K562 (cell line): ENCODE measurements at regions not wholly inside any gene's neighbourhood (a gene's known extent, or its start where the extent isn't known, plus 50 kb on each side); places are given as distances from the start of the nearest gene placed in this dataset.

ENCODE experiments used
- CHD1 ChIP-seq: fragments of 200-600 bp; sonication (generic); IDR thresholded peaks from one replicate; pipeline ENCODE4 v1.6.1; 2012; ENCODE audit warnings: mild to moderate bottlenecking, moderate library complexity, low read length, inconsistent platforms
- GTF2F1 ChIP-seq: IDR thresholded peaks from 2 replicates; pipeline ENCODE4 v1.6.1; 2011; ENCODE audit warnings: low read depth, low read length, improper control_type of control experiment
- MAFK ChIP-seq: IDR thresholded peaks from 2 replicates; pipeline ENCODE4 v1.6.1; 2011; ENCODE audit warnings: low read length, improper control_type of control experiment
- MNT ChIP-seq, 2 experiments: fragments of 450-650 bp; conservative IDR thresholded peaks; 2 replicates each; pipeline ENCODE4 v1.6.1; 2017; ENCODE audit warnings: mild to moderate bottlenecking in 2 of 2, moderate library complexity in 2 of 2
- NELFE ChIP-seq: IDR thresholded peaks from 2 replicates; pipeline ENCODE4 v1.6.1; 2011; ENCODE audit warnings: mild to moderate bottlenecking; ENCODE audit not compliant: insufficient read depth, insufficient read length
- RAD51 ChIP-seq: fragments of 450-650 bp; IDR thresholded peaks from 2 replicates; pipeline ENCODE4 v1.7.1; 2016; ENCODE audit warnings: low read depth, mild to moderate bottlenecking, borderline replicate concordance
- U2AF1 ChIP-seq: fragments of 200-400 bp; formaldehyde crosslinking; optimal IDR thresholded peaks from 2 replicates; pipeline ENCODE3; 2017; ENCODE audit warnings: mild to moderate bottlenecking, low read depth, low read length, moderate library complexity
- ZBTB26 ChIP-seq: fragments of 450-650 bp; formaldehyde crosslinking; IDR thresholded peaks from 2 replicates; pipeline ENCODE4 v1.4.0; 2022; ENCODE audit warnings: missing genetic modification characterization
- ZBTB40 ChIP-seq, 2 experiments: fragments of 450-650 bp in 1 of 2; sonication (generic) in 1 of 2; formaldehyde crosslinking in 1 of 2; IDR thresholded peaks; 2 replicates each; pipeline versions ENCODE4 v1.7.1 to v1.9.0; 2016 to 2022; ENCODE audit warnings: inconsistent platforms in 1 of 2, mild to moderate bottlenecking in 1 of 2, missing genetic modification reagents in 1 of 2
- ZBTB9 ChIP-seq: fragments of 450-650 bp; formaldehyde crosslinking; IDR thresholded peaks from 2 replicates; pipeline ENCODE4 v1.4.0; 2020; ENCODE audit warnings: mild to moderate bottlenecking, moderate library complexity
- ZEB2 ChIP-seq: fragments of 450-650 bp; IDR thresholded peaks from 2 replicates; pipeline ENCODE4 v1.6.1; 2016
- TF ChIP-seq, protein P1 (sequence below): sonication (generic); formaldehyde crosslinking; IDR thresholded peaks from 2 replicates; pipeline ENCODE4 v1.8.1; 2023; ENCODE audit warnings: mild to moderate bottlenecking, missing genetic modification reagents

- TF ChIP-seq ZBTB40 (IDR thresholded peaks at IDR 0.05), result 0 out of 2 replicates have a peak, but pooled peaks have one; percentile 34
- TF ChIP-seq ZBTB40 (CRISPR knock-in tag; IDR thresholded peaks at IDR 0.05), result no peak
- TF ChIP-seq MAFK, result no peak
- TF ChIP-seq ZBTB9 (CRISPR knock-in tag), result no peak
- TF ChIP-seq RAD51, result no peak
- TF ChIP-seq MNT (conservative IDR thresholded peaks at IDR 0.05), result 0 out of 4 replicates have a peak, but pooled peaks of 1 of the 2 experiments have one; percentile 27
- TF ChIP-seq, protein P1, sequence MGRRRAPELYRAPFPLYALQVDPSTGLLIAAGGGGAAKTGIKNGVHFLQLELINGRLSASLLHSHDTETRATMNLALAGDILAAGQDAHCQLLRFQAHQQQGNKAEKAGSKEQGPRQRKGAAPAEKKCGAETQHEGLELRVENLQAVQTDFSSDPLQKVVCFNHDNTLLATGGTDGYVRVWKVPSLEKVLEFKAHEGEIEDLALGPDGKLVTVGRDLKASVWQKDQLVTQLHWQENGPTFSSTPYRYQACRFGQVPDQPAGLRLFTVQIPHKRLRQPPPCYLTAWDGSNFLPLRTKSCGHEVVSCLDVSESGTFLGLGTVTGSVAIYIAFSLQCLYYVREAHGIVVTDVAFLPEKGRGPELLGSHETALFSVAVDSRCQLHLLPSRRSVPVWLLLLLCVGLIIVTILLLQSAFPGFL (CRISPR knock-in tag), result no peak
- no peak for TF ChIP-seq ZEB2
- no peak for TF ChIP-seq U2AF1
- TF ChIP-seq NELFE, result no peak
- no peak for TF ChIP-seq CHD1
- no peak for TF ChIP-seq GTF2F1
- TF ChIP-seq ZBTB26, result no peak
Observed at GRCh38 chr14:73787486-73788316, 63.9 kb upstream of the PTGR2 start (continued).
